Mucosa of stomach (tissue), 1 donor: ENCODE measurements at regions not wholly inside any gene's neighbourhood (a gene's known extent, or its start where the extent isn't known, plus 50 kb on each side); places are given as distances from the start of the nearest gene placed in this dataset.

Source experiments
- H3K27me3 ChIP-seq: one replicate; pipeline ENCODE4 v1.7.0; 2013; ENCODE audit warnings: mild to moderate bottlenecking, low read length; ENCODE audit not compliant: control insufficient read depth, insufficient read depth
- H3K36me3 ChIP-seq: one replicate; pipeline ENCODE4 v1.7.0; 2013; ENCODE audit warnings: low read length; ENCODE audit not compliant: control insufficient read depth, insufficient read depth
- H3K4me1 ChIP-seq: one replicate; pipeline ENCODE4 v1.7.0; 2013; ENCODE audit warnings: mild to moderate bottlenecking, low read length; ENCODE audit not compliant: control insufficient read depth, insufficient read depth
- H3K4me3 ChIP-seq: one replicate; pipeline ENCODE4 v1.7.0; 2013; ENCODE audit warnings: low read length
- H3K9ac ChIP-seq: one replicate; pipeline ENCODE4 v1.7.0; 2013; ENCODE audit warnings: mild to moderate bottlenecking, low read length, moderate library complexity
- H3K9me3 ChIP-seq: one replicate; pipeline ENCODE4 v1.7.0; 2013; ENCODE audit warnings: mild to moderate bottlenecking, low read length, moderate library complexity; ENCODE audit not compliant: control insufficient read depth
- donor health status: Pancreatic carcinoma.

- Histone ChIP-seq H3K36me3 (no peaks in the 10 kb centered on the region), H3K9ac (no peak overlapping the region), H3K9me3 (no peaks in the 10 kb centered on the region), H3K4me1 (no peaks in the 10 kb centered on the region), H3K4me3 (no peak overlapping the region), H3K27me3 (no peaks in the 10 kb centered on the region)
Observed at GRCh38 chr4:33302321-33302720, 2582.2 kb downstream of the PCDH7 start.

DNA sequence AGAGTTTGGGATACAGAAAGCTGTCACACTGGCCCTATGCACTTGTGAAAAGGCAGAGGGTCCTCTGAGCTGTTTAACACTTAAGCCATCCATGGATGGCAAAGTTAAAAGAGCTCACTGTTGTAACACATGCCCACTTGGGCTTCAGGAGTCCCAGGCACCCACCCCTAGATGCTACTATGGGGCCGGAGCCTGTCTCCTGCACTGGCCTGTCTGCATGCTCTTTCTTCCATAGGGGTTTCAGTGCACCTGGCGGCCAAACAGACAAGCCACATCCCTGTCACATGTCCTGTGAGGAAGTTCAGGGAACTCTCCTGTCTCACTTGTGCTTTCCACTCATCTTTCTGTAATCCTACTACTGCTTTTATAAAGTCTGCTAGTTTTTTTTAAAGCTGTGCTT is 2586.0 kb downstream of the PCDH7 start:
- no peak overlapping the region for H3K4me3 ChIP-seq
- H3K9me3 ChIP-seq, result no peaks in the 10 kb centered on the region
- H3K9ac ChIP-seq, result no peak overlapping the region
- H3K36me3 ChIP-seq, result no peaks in the 10 kb centered on the region
- H3K4me1 ChIP-seq, result no peaks in the 10 kb centered on the region
- H3K27me3 ChIP-seq, result no peaks in the 10 kb centered on the region

DNA sequence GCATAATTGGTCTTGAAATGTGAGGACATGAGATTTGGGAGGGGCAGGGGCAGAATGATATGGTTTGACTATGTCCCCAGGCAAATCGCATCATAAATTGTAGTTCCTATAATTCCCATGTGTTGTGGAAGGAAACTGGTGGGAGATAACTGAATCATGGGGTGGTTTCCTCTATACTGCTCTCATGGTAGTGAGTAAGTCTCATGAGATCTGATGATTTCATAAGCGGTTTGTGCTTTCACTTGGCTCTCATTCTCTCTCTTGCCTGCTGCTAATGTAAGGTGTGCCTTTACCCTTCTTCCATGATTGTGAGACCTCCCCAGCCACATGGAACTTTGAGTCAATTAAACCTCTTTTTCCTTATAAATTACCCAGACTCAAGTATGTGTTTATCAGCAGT is 2595.9 kb downstream of the PCDH7 start:
- H3K9ac ChIP-seq, result no peak overlapping the region
- H3K9me3 ChIP-seq, result no peaks in the 10 kb centered on the region
- no peak overlapping the region for H3K4me3 ChIP-seq
- H3K27me3 ChIP-seq, result no peaks in the 10 kb centered on the region
- no peaks in the 10 kb centered on the region for H3K4me1 ChIP-seq
- no peaks in the 10 kb centered on the region for H3K36me3 ChIP-seq

DNA sequence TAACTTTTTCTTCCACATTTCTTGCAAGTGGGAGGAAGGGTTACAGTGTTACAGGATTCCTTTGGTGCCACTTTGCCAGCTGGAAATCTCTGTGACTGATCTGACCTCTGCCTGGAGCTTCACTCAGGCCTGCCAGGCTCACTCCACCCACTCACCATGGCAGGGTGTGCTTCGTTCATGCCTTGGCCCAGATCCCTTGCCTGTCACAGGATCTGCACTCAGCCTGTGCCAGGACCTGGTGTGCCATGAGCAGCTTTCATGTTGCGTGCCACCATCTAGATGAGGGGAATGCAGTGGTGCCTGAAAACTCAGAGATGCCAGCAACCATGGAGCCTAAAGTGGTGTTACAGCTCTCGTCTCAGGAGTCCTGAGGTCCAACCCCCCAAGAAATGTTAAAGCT is 2596.4 kb downstream of the PCDH7 start:
- Histone ChIP-seq H3K36me3 (no peaks in the 10 kb centered on the region), H3K9ac (no peak overlapping the region), H3K27me3 (no peaks in the 10 kb centered on the region), H3K9me3 (no peaks in the 10 kb centered on the region), H3K4me3 (no peak overlapping the region), H3K4me1 (no peaks in the 10 kb centered on the region)

DNA sequence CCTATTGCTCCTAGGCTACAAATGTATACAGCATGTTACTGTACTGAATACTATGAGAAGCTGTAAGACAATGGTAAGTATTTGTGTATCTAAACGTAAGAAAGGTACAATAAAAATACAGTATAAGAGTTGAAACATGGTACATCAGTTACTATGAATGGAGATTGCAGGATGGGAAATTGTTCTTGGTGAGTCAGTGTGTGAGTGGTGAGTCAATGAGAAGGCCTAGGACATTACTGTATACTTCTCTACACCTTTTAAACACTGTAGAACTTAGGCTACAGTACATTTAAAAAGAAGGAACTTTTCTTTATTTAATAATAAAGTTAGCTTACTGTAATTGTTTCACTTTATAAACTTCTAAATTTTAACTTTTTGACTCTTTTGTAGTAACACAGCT is 2603.2 kb downstream of the PCDH7 start:
- no peaks in the 10 kb centered on the region for H3K27me3 ChIP-seq
- no peaks in the 10 kb centered on the region for H3K36me3 ChIP-seq
- no peaks in the 10 kb centered on the region for H3K4me1 ChIP-seq
- H3K9me3 ChIP-seq, result no peaks in the 10 kb centered on the region
- no peak overlapping the region for H3K9ac ChIP-seq
- H3K4me3 ChIP-seq, result no peak overlapping the region

DNA sequence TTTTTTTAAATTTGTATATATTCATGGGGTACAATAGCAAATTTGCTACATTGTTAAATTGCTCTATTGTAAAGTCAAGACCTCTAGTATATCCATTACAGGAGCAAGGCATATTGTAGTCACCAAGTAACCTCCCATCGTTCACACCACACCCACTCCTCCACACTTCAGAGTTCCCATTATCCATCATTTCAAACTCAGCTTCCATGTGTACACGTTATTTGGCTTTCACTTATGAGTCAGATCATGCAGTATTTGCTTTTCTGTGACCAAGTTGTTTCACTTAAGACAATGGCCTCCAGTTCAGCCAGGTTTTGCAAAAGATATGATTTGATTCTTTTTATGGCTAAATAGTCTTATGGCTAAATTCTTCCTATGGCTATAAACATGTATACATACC is 2614.2 kb downstream of the PCDH7 start:
- H3K9me3 ChIP-seq, result no peaks in the 10 kb centered on the region
- H3K9ac ChIP-seq, result no peak overlapping the region
- H3K4me1 ChIP-seq, result no peaks in the 10 kb centered on the region
- H3K27me3 ChIP-seq, result no peaks in the 10 kb centered on the region
- no peak overlapping the region for H3K4me3 ChIP-seq
- H3K36me3 ChIP-seq, result no peaks in the 10 kb centered on the region

GRCh38 chr4:33339762-33340161 is 2619.6 kb downstream of the PCDH7 start:
- Histone ChIP-seq H3K27me3 (no peaks in the 10 kb centered on the region), H3K36me3 (no peaks in the 10 kb centered on the region), H3K4me3 (no peak overlapping the region), H3K9me3 (no peaks in the 10 kb centered on the region), H3K9ac (no peak overlapping the region), H3K4me1 (no peaks in the 10 kb centered on the region)

GRCh38 chr4:33340168-33340567 is 2620.0 kb downstream of the PCDH7 start:
- Histone ChIP-seq H3K9me3 (no peaks in the 10 kb centered on the region), H3K9ac (no peak overlapping the region), H3K36me3 (no peaks in the 10 kb centered on the region), H3K27me3 (no peaks in the 10 kb centered on the region), H3K4me1 (no peaks in the 10 kb centered on the region), H3K4me3 (no peak overlapping the region)

DNA sequence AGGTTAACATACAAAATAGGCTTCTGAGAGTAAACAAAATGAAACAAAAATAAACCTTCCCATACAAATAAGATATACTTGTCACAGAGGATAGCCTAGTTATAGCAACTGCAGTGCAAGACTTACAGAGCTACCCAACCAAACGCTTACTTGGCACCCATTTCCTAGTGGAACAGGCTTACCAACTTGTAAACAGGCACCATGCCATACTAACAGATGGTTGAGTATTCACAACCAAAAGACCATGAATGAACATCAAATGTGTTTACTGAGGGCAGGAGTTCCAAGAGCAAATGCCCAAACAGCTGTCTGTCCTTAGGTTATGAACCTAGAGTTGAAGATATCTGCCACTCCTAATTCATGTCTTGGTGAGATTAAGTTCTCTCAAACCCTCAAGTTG is 2629.2 kb downstream of the PCDH7 start:
- Histone ChIP-seq H3K4me3 (no peak overlapping the region), H3K27me3 (no peaks in the 10 kb centered on the region), H3K36me3 (no peaks in the 10 kb centered on the region), H3K9me3 (no peaks in the 10 kb centered on the region), H3K9ac (no peak overlapping the region), H3K4me1 (no peaks in the 10 kb centered on the region)

DNA sequence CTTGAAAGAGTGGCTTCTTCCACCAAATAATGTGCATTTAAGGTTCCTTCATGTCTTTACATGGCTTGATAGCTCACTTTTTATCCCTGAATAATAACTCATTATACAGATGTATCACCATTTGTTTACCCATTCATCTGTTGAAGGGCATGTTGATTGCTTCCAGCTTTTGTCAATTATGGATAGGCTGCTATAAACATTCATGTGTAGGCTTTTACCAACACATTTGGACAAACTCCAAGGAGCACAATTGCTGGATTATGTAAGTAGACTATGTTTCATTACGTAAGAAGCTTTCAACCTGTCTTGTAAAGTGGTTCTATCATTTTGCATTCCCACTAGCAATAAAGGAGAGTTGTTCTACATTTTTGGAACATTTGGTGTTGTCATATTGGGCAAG is 2637.0 kb downstream of the PCDH7 start:
- H3K36me3 ChIP-seq, result no peaks in the 10 kb centered on the region

DNA sequence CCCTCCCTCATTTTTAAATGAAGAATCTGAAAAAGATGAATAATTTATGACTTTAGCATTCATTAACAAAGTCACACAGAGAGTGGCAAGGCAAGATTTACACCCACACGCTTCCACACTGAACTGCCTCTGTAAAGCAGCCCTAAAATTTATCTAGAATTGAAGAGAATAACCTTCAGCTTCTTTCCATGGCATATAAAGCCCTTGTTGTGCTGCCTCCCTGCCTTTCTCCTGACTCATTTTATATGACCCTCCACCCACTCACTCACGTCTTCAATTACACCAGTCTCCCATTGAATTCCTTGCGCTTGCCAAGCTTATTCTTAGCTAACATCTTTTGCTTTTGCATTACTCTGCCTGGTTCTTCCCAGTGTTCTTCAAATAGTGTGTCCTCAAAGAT is 2649.3 kb downstream of the PCDH7 start:
- H3K27me3 ChIP-seq, result no peaks in the 10 kb centered on the region
- no peak overlapping the region for H3K4me3 ChIP-seq
- no peaks in the 10 kb centered on the region for H3K4me1 ChIP-seq
- no peaks in the 10 kb centered on the region for H3K36me3 ChIP-seq
- no peak overlapping the region for H3K9ac ChIP-seq
- no peaks in the 10 kb centered on the region for H3K9me3 ChIP-seq

More for the DNA sequence above, 2637.0 kb downstream of the PCDH7 start:
- Histone ChIP-seq H3K4me3 (no peak overlapping the region), H3K9me3 (no peaks in the 10 kb centered on the region), H3K27me3 (no peaks in the 10 kb centered on the region), H3K9ac (no peak overlapping the region), H3K4me1 (no peaks in the 10 kb centered on the region)

DNA sequence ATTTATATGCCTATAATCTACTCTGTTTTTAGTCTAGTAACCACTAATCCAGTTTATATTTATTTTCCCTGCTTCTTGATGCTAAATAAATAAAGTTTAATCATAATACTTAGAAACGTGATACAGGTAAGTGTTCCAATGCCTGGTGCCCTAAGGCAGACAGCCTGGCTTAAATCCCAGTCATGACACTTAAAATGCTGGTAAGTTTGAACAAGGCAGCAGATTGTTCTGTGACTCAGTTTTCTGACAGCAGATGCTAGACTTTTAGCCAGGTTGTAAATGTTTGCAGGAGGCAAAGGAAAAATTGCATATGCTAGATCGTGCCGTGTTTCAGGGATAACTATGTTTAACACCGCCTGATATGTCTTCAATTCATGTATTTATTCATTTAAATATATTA is 2661.6 kb downstream of the PCDH7 start:
- Histone ChIP-seq H3K9me3 (no peaks in the 10 kb centered on the region), H3K9ac (no peak overlapping the region), H3K36me3 (no peaks in the 10 kb centered on the region), H3K4me1 (no peaks in the 10 kb centered on the region), H3K4me3 (no peak overlapping the region), H3K27me3 (no peaks in the 10 kb centered on the region)

DNA sequence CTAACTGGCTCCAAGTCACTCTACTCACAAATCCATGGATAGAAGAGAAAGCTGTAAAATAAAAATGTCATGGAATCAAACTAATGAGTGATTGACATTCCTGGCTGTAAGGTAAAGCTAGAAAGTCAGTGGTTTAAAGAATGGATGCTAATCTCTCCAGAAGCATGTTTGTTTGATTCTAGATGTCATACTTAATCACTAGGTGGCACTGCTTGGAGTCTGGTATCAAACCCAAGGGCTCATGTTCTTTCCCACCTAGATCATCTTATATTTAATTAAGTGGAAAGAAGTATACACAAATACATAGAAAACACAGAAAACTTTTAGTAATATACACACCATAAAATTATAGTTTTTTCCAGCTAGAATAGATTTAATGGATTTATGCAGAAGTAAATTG is 2666.6 kb downstream of the PCDH7 start:
- no peaks in the 10 kb centered on the region for H3K9me3 ChIP-seq
- H3K9ac ChIP-seq, result no peak overlapping the region
- no peak overlapping the region for H3K4me3 ChIP-seq
- no peaks in the 10 kb centered on the region for H3K27me3 ChIP-seq
- no peaks in the 10 kb centered on the region for H3K36me3 ChIP-seq
- no peaks in the 10 kb centered on the region for H3K4me1 ChIP-seq
